Progenitor cell of endocrine pancreas (in vitro differentiated cells): ENCODE measurements at regions not wholly inside any gene's neighbourhood (a gene's known extent, or its start where the extent isn't known, plus 50 kb on each side); places are given as distances from the start of the nearest gene placed in this dataset.

Experiments used
- DNase-seq: peaks from one replicate; pipeline ENCODE4 v3.0.0; 2021; ENCODE audit warnings: low spot score; ENCODE audit not compliant: unreplicated experiment
- H3K27ac Mint-ChIP-seq: 2 replicates; pipeline ENCODE4 v1.8.0; 2021; ENCODE audit warnings: mild to moderate bottlenecking, moderate library complexity, mixed read lengths
- H3K27me3 Mint-ChIP-seq: 2 replicates; pipeline ENCODE4 v1.8.0; 2021; ENCODE audit warnings: mixed read lengths
- H3K36me3 Mint-ChIP-seq: 2 replicates; pipeline ENCODE4 v1.8.0; 2022; ENCODE audit warnings: mixed read lengths; ENCODE audit not compliant: insufficient read depth
- H3K4me1 Mint-ChIP-seq: 2 replicates; pipeline ENCODE4 v1.8.0; 2021; ENCODE audit warnings: low read depth, mixed read lengths
- H3K4me3 Mint-ChIP-seq: 2 replicates; pipeline ENCODE4 v1.8.0; 2021; ENCODE audit warnings: low read depth, mild to moderate bottlenecking, moderate library complexity, mixed read lengths
- H3K9me3 Mint-ChIP-seq: 2 replicates; pipeline ENCODE4 v1.8.0; 2021; ENCODE audit warnings: low read depth, mixed read lengths
- CTCF ChIP-seq: fragments of 200-600 bp; sonication (generic); IDR thresholded peaks from one replicate; pipeline ENCODE4 v1.5.0; 2021; ENCODE audit warnings: antibody characterized with exemption, mild to moderate bottlenecking; ENCODE audit not compliant: unreplicated experiment

- no peak for TF ChIP-seq CTCF
- no peak overlapping the region for H3K4me3 Mint-ChIP-seq
- no peak for DNase-seq
- no peaks in the 10 kb centered on the region for H3K9me3 Mint-ChIP-seq
- H3K4me1 Mint-ChIP-seq = peaks cover 1% of the 10 kb centered on the region
- H3K27ac Mint-ChIP-seq = no peak overlapping the region
- peaks cover 6% of the 10 kb centered on the region for H3K27me3 Mint-ChIP-seq
- H3K36me3 Mint-ChIP-seq = no peaks in the 10 kb centered on the region
These were observed 141.6 kb downstream of the EBLN2 start for GRCh38 chr3:73203101-73203500.

GRCh38 chr3:73203633-73204032, 142.2 kb downstream of the EBLN2 start:
- Mint-ChIP-seq H3K27me3 (peaks cover 6% of the 10 kb centered on the region), H3K4me1 (peaks cover 1% of the 10 kb centered on the region), H3K36me3 (no peaks in the 10 kb centered on the region), H3K9me3 (no peaks in the 10 kb centered on the region), H3K27ac (no peak overlapping the region), H3K4me3 (no peak overlapping the region)
- DNase-seq = no peak
- TF ChIP-seq CTCF = no peak

- Mint-ChIP-seq H3K9me3 (no peaks in the 10 kb centered on the region), H3K27me3 (peaks cover 5% of the 10 kb centered on the region), H3K36me3 (no peaks in the 10 kb centered on the region), H3K4me3 (no peak overlapping the region), H3K4me1 (peaks cover 1% of the 10 kb centered on the region), H3K27ac (no peak overlapping the region)
- DNase-seq = no peak
- no peak for TF ChIP-seq CTCF
These were observed 143.4 kb downstream of the EBLN2 start for GRCh38 chr3:73204841-73205240.

GRCh38 chr3:73206030-73206429, 144.6 kb downstream of the EBLN2 start:
- no peak for TF ChIP-seq CTCF
- no peak overlapping the region for H3K27ac Mint-ChIP-seq
- H3K4me1 Mint-ChIP-seq = no peaks in the 10 kb centered on the region
- no peaks in the 10 kb centered on the region for H3K36me3 Mint-ChIP-seq
- no peak overlapping the region for H3K4me3 Mint-ChIP-seq
- H3K9me3 Mint-ChIP-seq = no peaks in the 10 kb centered on the region
- DNase-seq = no peak
- H3K27me3 Mint-ChIP-seq = no peaks in the 10 kb centered on the region

GRCh38 chr3:73207946-73208440, 146.5 kb downstream of the EBLN2 start:
- Mint-ChIP-seq H3K36me3 (no peaks in the 10 kb centered on the region), H3K4me3 (no peak overlapping the region), H3K27ac (no peak overlapping the region), H3K27me3 (peaks cover 3% of the 10 kb centered on the region), H3K4me1 (no peaks in the 10 kb centered on the region), H3K9me3 (no peaks in the 10 kb centered on the region)
- no peak for DNase-seq
- no peak for TF ChIP-seq CTCF
